Astrocyte of the spinal cord (primary cell): ENCODE measurements at regions not wholly inside any gene's neighbourhood (a gene's known extent, or its start where the extent isn't known, plus 50 kb on each side); places are given as distances from the start of the nearest gene placed in this dataset.
A peak's percentile ranks its signal among the peaks of the same experiment; 100 is the strongest.

Source experiments
- DNase-seq: peaks from one replicate; pipeline ENCODE4 v3.0.0; 2011; ENCODE audit warnings: low read depth, low spot score
- H3K4me3 ChIP-seq: 2 replicates; pipeline ENCODE4 v1.5.1; 2011; ENCODE audit warnings: low read depth, mild to moderate bottlenecking, low read length, moderate library complexity
- in situ Hi-C: cut with HindIII; loops from 2 replicates; pipeline ENCODE4 v1.10.0; 2017; ENCODE audit warnings: low sequenced_read_pairs
- TF ChIP-seq, protein P1 (sequence below): IDR thresholded peaks from 2 replicates; pipeline ENCODE4 v1.5.1; 2012; ENCODE audit warnings: low read depth, mild to moderate bottlenecking, low read length, inconsistent platforms

DNA sequence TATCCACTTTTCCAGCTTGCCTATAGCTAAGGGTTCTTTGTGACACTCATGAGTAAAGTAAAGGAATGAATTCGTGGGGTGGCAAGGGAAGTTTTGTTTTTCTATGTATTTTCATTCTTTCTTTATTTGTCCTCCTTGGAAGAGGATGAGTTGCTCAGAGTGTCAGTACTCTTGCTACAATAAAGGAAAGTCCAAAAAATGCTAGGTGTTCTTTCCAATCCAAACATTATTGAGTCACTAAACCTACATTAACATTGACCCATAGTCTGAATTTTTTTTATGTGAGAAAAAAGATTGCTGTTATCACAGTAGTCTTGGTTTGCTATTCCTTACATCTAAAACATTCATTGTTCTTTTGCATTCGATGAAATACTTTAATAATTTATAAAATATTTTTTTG, 959.9 kb upstream of the ADGRL4 start:
- H3K4me3 ChIP-seq = no peak overlapping the region
- in situ Hi-C loops = no loop called here
- no peak for DNase-seq

DNA sequence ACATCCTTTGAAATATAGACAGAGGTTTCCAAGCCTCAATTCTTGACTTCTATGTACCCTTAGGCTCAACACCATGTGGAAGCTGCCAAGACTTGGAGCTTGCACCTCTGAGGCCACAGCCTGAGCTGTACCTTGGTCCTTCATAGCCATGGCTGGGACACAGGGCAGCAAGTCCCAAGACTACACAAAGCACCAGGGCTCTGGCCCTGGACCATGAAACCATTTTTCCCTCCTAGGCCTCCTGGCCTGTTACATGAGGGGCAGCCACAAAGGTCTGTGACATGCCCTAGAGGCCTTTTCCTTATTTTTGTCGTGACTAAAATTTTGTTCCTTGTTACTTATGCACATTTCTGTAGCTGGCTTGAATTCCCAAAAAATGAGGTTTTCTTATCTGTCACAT, 953.1 kb upstream of the ADGRL4 start:
- no peak overlapping the region for H3K4me3 ChIP-seq
- TF ChIP-seq, protein P1, sequence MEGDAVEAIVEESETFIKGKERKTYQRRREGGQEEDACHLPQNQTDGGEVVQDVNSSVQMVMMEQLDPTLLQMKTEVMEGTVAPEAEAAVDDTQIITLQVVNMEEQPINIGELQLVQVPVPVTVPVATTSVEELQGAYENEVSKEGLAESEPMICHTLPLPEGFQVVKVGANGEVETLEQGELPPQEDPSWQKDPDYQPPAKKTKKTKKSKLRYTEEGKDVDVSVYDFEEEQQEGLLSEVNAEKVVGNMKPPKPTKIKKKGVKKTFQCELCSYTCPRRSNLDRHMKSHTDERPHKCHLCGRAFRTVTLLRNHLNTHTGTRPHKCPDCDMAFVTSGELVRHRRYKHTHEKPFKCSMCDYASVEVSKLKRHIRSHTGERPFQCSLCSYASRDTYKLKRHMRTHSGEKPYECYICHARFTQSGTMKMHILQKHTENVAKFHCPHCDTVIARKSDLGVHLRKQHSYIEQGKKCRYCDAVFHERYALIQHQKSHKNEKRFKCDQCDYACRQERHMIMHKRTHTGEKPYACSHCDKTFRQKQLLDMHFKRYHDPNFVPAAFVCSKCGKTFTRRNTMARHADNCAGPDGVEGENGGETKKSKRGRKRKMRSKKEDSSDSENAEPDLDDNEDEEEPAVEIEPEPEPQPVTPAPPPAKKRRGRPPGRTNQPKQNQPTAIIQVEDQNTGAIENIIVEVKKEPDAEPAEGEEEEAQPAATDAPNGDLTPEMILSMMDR = no peak
- in situ Hi-C loops = no loop called here
- no peak for DNase-seq

More for the DNA sequence above, 959.9 kb upstream of the ADGRL4 start:
- TF ChIP-seq, protein P1 = no peak

DNA sequence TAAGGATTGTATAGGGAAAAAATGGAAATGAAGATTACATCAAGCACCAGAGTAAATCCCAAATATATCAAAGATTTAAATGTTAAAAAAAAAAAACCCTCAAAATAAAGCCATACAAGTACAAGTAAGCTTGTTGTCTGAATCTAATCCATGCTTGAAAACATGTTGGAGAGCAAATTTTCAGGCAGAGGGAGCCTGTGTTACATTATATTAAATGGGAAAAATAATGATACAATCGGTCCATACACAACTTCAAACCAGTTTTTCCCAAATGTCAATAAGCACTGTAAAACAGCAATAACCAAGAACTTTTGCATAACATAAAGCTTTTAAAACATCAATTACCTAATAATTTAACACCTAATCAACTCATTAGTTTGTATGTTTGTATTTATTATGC, 949.4 kb upstream of the ADGRL4 start:
- no peak overlapping the region for H3K4me3 ChIP-seq
- TF ChIP-seq, protein P1 = no peak
- DNase-seq = no peak
- in situ Hi-C loops = no loop called here

DNA sequence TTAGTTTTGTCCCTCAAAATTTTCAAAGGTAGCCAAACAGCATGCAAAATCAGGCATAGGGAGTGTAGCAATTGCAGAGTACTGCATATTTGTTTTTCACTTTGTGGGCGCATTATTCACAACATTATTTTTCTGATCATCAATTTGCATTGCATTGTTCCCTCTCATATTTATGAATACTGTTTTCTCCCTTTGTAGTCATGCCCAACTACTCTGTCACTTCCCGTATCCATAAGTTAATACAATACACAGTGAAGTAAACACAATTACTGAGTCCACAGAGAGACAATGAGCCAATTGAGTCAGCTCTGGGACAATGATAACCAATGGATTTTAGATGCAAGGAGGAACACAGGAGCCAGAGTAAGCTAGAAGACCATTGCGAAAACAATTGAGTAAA, 944.0 kb upstream of the ADGRL4 start:
- in situ Hi-C loops = no loop called here
- TF ChIP-seq, protein P1 = no peak
- no peak for DNase-seq
- H3K4me3 ChIP-seq = no peak overlapping the region

DNA sequence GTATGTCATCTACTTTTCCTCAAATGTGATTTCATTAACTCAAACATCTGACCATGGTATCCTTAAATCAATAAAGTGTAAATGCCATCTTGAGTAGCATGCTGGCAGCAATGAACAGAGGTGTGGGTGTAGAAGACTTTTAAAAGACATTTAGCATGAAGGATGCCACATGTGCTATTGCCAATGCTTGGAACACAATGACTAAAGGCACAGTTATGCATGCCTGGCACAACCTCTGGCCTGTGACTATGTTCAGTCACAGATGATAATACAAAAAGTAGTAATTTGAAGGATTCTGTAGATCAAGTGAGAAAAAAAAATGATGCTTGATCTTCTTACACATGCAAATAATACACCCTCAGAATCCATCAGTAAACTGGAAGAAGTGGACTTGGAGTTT, 938.9 kb upstream of the ADGRL4 start:
- in situ Hi-C loops = no loop called here
- DNase-seq = no peak
- TF ChIP-seq, protein P1 = no peak

DNA sequence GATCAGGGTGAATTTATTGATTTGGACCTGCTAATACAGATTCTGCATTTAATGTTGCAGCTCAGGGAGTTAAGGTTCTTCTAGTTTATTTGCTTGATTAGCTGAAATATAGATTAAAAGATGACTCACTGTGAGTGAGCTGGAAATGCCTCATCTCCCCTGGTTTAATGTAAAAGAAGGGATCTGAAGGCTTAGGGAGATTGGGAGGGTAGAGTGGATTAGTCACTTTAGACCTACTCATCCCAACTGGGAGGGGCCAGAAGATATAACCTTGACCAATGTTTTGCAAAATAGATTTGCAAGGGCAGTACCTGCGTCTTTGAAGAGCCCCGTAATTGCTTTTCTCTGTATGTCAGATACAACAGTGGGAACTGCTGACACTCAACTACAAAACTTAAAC, 922.8 kb upstream of the ADGRL4 start:
- H3K4me3 ChIP-seq = no peak overlapping the region
- in situ Hi-C loops = no loop called here
- TF ChIP-seq, protein P1 = no peak
- peak; percentile 9 for DNase-seq

More for the DNA sequence above, 938.9 kb upstream of the ADGRL4 start:
- no peak overlapping the region for H3K4me3 ChIP-seq

DNA sequence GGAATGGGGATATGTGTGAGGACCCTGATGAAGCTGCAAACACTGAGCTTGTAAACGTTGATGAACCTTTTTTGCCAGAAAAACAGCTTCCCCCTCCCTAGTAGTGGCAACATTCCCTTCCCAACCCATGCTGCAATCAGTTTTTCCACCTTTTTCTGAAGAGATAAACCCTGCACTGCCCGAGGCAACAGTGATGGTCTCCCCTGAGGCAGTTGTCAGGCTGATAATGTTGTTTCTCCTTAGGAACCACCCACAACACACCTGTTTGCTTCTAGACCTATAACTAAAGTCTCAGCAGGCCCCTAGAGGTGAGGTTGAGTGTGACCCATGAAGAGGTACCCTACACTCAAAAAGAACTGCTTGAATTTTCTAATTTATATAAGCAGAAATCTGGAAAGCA, 922.4 kb upstream of the ADGRL4 start:
- no peak for DNase-seq
- H3K4me3 ChIP-seq = no peak overlapping the region
- TF ChIP-seq, protein P1 = no peak
- in situ Hi-C loops = no loop called here
